ENCODE measurements at regions not wholly inside any gene's neighbourhood (a gene's known extent, or its start where the extent isn't known, plus 50 kb on each side); places are given as distances from the start of the nearest gene placed in this dataset.

DNA sequence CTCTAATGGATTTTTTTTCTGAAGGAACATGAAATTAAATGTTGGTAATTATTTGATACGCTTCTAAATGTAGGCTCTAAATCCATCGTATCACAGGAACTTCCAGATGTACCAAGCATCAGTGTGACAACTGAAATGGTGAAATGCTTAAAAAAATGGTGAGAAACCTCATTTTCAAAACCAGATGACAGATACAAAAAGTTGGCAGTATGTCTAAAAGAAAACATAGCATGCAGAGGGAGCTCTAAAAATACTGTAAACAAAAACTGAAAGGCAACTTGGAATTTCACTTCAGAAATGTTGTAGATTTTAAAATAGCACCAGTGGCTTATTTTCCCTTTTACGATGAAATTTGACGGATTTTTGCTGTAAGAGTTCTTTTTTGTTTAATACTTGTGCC, 1043.6 kb upstream of the WWC1 start:
- no peak overlapping the region for H2AFZ ChIP-seq (ENCODE audit: low read depth, low read length)
- H3K4me3 ChIP-seq (ENCODE audit: low read length), result no peak overlapping the region
- no peaks in the 10 kb centered on the region for H3K9me3 ChIP-seq (ENCODE audit: low read length)
- no peaks in the 10 kb centered on the region for H3K36me3 ChIP-seq (ENCODE audit: insufficient read depth, low read length)
- H3K4me1 ChIP-seq (ENCODE audit: insufficient read depth, low read length), result peaks cover 16% of the 10 kb centered on the region
- H3K27me3 ChIP-seq (ENCODE audit: insufficient read depth, low read length), result no peaks in the 10 kb centered on the region

- Histone ChIP-seq H3K4me1 (ENCODE audit: insufficient read depth, low read length) (peaks cover 12% of the 10 kb centered on the region), H2AFZ (ENCODE audit: low read depth, low read length) (no peak overlapping the region), H3K4me3 (ENCODE audit: low read length) (no peak overlapping the region), H3K9me3 (ENCODE audit: low read length) (no peaks in the 10 kb centered on the region), H3K36me3 (ENCODE audit: insufficient read depth, low read length) (no peaks in the 10 kb centered on the region), H3K27me3 (ENCODE audit: insufficient read depth, low read length) (no peaks in the 10 kb centered on the region)
These were observed 1043.2 kb upstream of the WWC1 start for GRCh38 chr5:167248257-167248656.

- H3K4me1 ChIP-seq (ENCODE audit: insufficient read depth, low read length), result peaks cover 25% of the 10 kb centered on the region
- no peaks in the 10 kb centered on the region for H3K27me3 ChIP-seq (ENCODE audit: insufficient read depth, low read length)
- H3K36me3 ChIP-seq (ENCODE audit: insufficient read depth, low read length), result no peaks in the 10 kb centered on the region
- H3K4me3 ChIP-seq (ENCODE audit: low read length), result no peak overlapping the region
- H2AFZ ChIP-seq (ENCODE audit: low read depth, low read length), result no peak overlapping the region
- H3K9me3 ChIP-seq (ENCODE audit: low read length), result no peaks in the 10 kb centered on the region
These were observed 1040.4 kb upstream of the WWC1 start for GRCh38 chr5:167250996-167251395.

DNA sequence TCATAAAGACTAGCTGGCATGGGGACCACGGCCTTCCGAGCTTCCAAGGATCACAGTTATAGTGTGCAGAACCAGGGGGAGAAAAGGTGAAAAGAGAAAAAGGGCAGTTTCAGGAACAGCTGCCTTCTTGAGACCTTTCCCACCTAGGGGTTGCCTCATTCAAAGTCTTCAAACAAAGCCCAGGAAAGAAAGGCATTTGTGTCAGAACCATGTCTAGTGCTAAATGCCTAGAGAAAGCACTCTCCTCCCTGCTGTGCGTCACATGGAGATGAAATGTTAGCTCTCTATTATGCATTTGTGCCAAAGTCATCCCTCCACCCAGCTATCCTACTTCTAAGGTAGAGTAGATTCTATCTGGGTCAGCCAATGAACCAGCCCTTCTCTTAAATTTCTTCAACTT, 1037.3 kb upstream of the WWC1 start:
- H2AFZ ChIP-seq (ENCODE audit: low read depth, low read length), result no peak overlapping the region
- no peaks in the 10 kb centered on the region for H3K36me3 ChIP-seq (ENCODE audit: insufficient read depth, low read length)
- no peaks in the 10 kb centered on the region for H3K9me3 ChIP-seq (ENCODE audit: low read length)
- H3K27me3 ChIP-seq (ENCODE audit: insufficient read depth, low read length), result no peaks in the 10 kb centered on the region
- H3K4me3 ChIP-seq (ENCODE audit: low read length), result no peak overlapping the region
- peaks cover 23% of the 10 kb centered on the region for H3K4me1 ChIP-seq (ENCODE audit: insufficient read depth, low read length)

DNA sequence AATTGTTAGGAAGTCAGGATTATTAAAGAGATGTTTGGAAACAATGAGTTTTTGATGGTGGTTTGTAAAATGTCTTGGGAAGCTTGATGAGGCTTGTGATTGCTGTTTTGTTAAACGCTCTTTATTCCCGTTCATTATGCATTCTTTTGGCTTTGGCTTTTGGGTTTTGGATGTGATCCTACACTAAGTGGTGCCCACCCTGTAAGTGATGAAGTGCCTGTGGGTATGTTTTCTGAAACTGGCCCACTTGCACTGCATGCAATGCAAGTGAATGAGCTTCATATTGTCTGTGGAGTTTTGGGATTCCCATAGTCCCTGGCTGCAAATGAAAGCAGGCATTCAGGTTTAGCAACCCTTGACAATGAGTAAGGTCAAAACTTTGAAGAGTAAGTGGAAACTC, 1035.5 kb upstream of the WWC1 start:
- H3K4me3 ChIP-seq (ENCODE audit: low read length), result no peak overlapping the region
- no peaks in the 10 kb centered on the region for H3K27me3 ChIP-seq (ENCODE audit: insufficient read depth, low read length)
- no peaks in the 10 kb centered on the region for H3K9me3 ChIP-seq (ENCODE audit: low read length)
- no peaks in the 10 kb centered on the region for H3K36me3 ChIP-seq (ENCODE audit: insufficient read depth, low read length)
- H2AFZ ChIP-seq (ENCODE audit: low read depth, low read length), result no peak overlapping the region
- peaks cover 23% of the 10 kb centered on the region for H3K4me1 ChIP-seq (ENCODE audit: insufficient read depth, low read length)

DNA sequence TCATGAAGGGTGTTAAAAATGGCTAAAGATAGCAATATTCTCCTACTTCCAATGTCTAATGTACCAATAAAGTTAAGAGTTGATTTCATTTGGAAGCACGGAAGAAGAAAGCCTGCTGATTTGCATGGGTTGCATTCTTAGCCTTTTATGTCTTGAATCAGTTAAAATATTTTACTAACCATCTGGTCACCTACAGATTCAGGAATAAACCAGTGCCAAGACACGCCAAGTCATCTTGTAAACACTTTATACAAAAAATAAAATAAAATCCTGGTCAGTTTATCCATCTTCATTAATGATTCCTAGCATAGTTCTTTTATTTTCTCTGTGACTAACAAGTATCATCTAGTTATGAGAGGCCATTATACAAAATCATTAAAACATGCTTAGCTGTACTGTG, 1031.6 kb upstream of the WWC1 start:
- no peaks in the 10 kb centered on the region for H3K9me3 ChIP-seq (ENCODE audit: low read length)
- H2AFZ ChIP-seq (ENCODE audit: low read depth, low read length), result no peak overlapping the region
- peaks cover 8% of the 10 kb centered on the region for H3K4me1 ChIP-seq (ENCODE audit: insufficient read depth, low read length)
- H3K27me3 ChIP-seq (ENCODE audit: insufficient read depth, low read length), result no peaks in the 10 kb centered on the region
- no peaks in the 10 kb centered on the region for H3K36me3 ChIP-seq (ENCODE audit: insufficient read depth, low read length)
- H3K4me3 ChIP-seq (ENCODE audit: low read length), result no peak overlapping the region

DNA sequence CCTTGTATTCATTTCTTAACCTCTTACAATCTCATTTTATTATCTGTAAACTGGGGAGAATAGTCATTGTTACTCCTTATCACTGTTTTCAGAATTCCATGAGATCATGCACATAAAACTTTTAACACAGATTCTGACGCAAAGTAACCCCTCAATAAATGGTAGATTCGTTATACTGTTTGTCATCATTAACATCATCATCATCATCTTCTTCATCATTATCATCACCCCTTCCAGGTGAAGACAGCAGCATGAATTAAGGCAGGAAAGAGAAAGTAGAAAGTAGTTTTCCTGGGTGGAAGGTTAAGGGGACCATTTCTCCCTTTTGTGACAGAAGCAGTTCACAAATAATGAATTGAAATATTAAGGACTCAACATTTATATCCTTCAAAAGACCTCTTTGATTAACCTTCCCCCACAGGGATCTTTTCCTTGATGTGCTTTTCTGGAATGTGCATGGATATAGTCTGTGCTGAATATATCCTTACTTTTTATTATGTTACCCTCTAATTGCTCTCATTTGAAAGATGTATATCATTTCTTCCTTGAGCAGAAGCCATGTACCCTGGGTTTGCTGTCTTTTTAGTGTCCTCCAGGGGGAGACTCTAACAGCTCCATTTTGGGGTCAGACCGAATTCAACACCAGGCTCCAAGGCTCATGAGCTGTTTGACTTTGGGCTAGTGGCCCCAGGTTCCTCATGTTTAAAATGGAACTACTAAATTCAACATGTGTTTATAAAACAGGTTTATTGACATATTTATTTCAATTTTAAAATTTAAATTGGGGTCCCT, 1029.9 kb upstream of the WWC1 start:
- Histone ChIP-seq H3K27me3 (ENCODE audit: insufficient read depth, low read length) (no peaks in the 10 kb centered on the region), H3K36me3 (ENCODE audit: insufficient read depth, low read length) (no peaks in the 10 kb centered on the region), H3K4me3 (ENCODE audit: low read length) (no peak overlapping the region), H3K4me1 (ENCODE audit: insufficient read depth, low read length) (peaks cover 4% of the 10 kb centered on the region), H3K9me3 (ENCODE audit: low read length) (no peaks in the 10 kb centered on the region), H2AFZ (ENCODE audit: low read depth, low read length) (no peak overlapping the region)

GRCh38 chr5:167263185-167263584, 1028.3 kb upstream of the WWC1 start:
- Histone ChIP-seq H3K36me3 (ENCODE audit: insufficient read depth, low read length) (no peaks in the 10 kb centered on the region), H3K4me1 (ENCODE audit: insufficient read depth, low read length) (peaks cover 21% of the 10 kb centered on the region), H2AFZ (ENCODE audit: low read depth, low read length) (no peak overlapping the region), H3K4me3 (ENCODE audit: low read length) (no peak overlapping the region), H3K9me3 (ENCODE audit: low read length) (no peaks in the 10 kb centered on the region), H3K27me3 (ENCODE audit: insufficient read depth, low read length) (no peaks in the 10 kb centered on the region)

DNA sequence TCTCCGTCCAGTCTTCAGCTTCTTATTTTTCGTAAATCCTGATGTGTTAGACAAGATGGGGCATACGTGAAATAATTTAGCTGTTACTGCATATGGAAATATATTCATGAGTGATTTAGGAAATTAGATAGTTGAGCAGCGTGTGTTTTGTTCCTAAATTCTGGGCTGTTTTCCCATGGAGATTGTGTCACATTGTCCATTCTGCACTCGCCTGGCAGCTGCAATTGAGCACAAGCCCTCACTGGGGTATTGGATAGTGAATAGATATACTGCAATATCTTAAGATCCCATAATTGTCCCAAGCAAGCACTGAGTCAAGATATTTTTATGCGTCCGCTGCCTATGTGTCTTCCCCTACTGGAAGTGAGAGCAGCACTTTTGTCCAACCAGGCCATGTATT, 1027.1 kb upstream of the WWC1 start:
- Histone ChIP-seq H3K4me3 (ENCODE audit: low read length) (no peak overlapping the region), H3K27me3 (ENCODE audit: insufficient read depth, low read length) (no peaks in the 10 kb centered on the region), H3K4me1 (ENCODE audit: insufficient read depth, low read length) (peaks cover 25% of the 10 kb centered on the region), H3K9me3 (ENCODE audit: low read length) (no peaks in the 10 kb centered on the region), H2AFZ (ENCODE audit: low read depth, low read length) (no peak overlapping the region), H3K36me3 (ENCODE audit: insufficient read depth, low read length) (no peaks in the 10 kb centered on the region)

DNA sequence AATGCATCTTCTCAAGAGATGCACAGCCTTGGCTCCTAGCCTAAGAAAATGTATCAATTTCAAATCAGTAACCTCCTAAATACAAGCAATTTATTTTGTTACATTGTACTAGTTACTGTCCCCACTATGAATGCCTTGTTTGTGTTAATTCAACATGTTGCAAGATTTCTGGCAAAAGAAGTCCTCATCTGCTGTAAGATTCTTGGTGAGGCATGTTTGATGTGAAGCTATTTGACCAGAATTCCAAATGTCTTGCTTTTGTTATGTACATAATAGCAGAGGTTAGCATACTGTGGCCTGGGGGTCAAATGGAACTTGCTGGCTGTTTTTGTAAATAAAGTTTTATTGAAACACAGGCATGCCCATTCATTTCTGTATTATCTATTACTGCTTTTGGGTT, 1023.1 kb upstream of the WWC1 start:
- no peaks in the 10 kb centered on the region for H3K27me3 ChIP-seq (ENCODE audit: insufficient read depth, low read length)
- H3K36me3 ChIP-seq (ENCODE audit: insufficient read depth, low read length), result no peaks in the 10 kb centered on the region
- no peaks in the 10 kb centered on the region for H3K9me3 ChIP-seq (ENCODE audit: low read length)
- no peak overlapping the region for H2AFZ ChIP-seq (ENCODE audit: low read depth, low read length)
- H3K4me1 ChIP-seq (ENCODE audit: insufficient read depth, low read length), result peaks cover 25% of the 10 kb centered on the region
- no peak overlapping the region for H3K4me3 ChIP-seq (ENCODE audit: low read length)

- H3K36me3 ChIP-seq (ENCODE audit: insufficient read depth, low read length), result no peaks in the 10 kb centered on the region
- H2AFZ ChIP-seq (ENCODE audit: low read depth, low read length), result no peak overlapping the region
- H3K27me3 ChIP-seq (ENCODE audit: insufficient read depth, low read length), result no peaks in the 10 kb centered on the region
- H3K9me3 ChIP-seq (ENCODE audit: low read length), result no peaks in the 10 kb centered on the region
- H3K4me1 ChIP-seq (ENCODE audit: insufficient read depth, low read length), result peaks cover 25% of the 10 kb centered on the region
- no peak overlapping the region for H3K4me3 ChIP-seq (ENCODE audit: low read length)
These were observed 1022.3 kb upstream of the WWC1 start for GRCh38 chr5:167269146-167269545.

DNA sequence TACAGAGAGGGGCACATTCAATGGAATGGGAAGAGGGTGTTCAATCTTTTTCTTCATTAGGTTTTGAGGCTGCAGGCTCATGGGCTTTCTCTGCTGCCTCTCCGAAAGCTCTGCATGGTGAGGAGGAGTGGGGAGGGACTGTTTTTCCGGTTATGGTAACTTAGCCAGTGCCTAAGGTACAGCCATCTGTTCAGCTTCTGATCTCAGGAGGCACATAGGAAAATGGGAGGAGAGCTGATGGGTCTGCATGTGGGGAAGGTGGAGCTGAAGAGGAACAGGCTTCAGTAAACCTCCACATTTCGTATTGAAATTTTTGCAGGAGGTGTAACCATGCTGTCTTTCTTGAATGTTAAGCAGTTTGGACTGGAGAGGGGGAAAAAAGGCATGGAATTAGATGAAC, 1020.4 kb upstream of the WWC1 start:
- Histone ChIP-seq H3K4me1 (ENCODE audit: insufficient read depth, low read length) (peaks cover 25% of the 10 kb centered on the region), H3K27me3 (ENCODE audit: insufficient read depth, low read length) (no peaks in the 10 kb centered on the region)

GRCh38 chr5:167271511-167271910, 1019.9 kb upstream of the WWC1 start:
- H2AFZ ChIP-seq (ENCODE audit: low read depth, low read length), result no peak overlapping the region
- peaks cover 22% of the 10 kb centered on the region for H3K4me1 ChIP-seq (ENCODE audit: insufficient read depth, low read length)
- no peaks in the 10 kb centered on the region for H3K36me3 ChIP-seq (ENCODE audit: insufficient read depth, low read length)
- no peaks in the 10 kb centered on the region for H3K27me3 ChIP-seq (ENCODE audit: insufficient read depth, low read length)
- no peaks in the 10 kb centered on the region for H3K9me3 ChIP-seq (ENCODE audit: low read length)
- H3K4me3 ChIP-seq (ENCODE audit: low read length), result no peak overlapping the region

More for the DNA sequence above, 1020.4 kb upstream of the WWC1 start:
- Histone ChIP-seq H3K9me3 (ENCODE audit: low read length) (no peaks in the 10 kb centered on the region), H2AFZ (ENCODE audit: low read depth, low read length) (no peak overlapping the region), H3K4me3 (ENCODE audit: low read length) (no peak overlapping the region), H3K36me3 (ENCODE audit: insufficient read depth, low read length) (no peaks in the 10 kb centered on the region)

- Histone ChIP-seq H3K4me3 (ENCODE audit: low read length) (no peak overlapping the region), H3K27me3 (ENCODE audit: insufficient read depth, low read length) (no peaks in the 10 kb centered on the region), H3K4me1 (ENCODE audit: insufficient read depth, low read length) (no peaks in the 10 kb centered on the region), H3K36me3 (ENCODE audit: insufficient read depth, low read length) (no peaks in the 10 kb centered on the region), H3K9me3 (ENCODE audit: low read length) (no peaks in the 10 kb centered on the region), H2AFZ (ENCODE audit: low read depth, low read length) (no peak overlapping the region)
These were observed 1011.3 kb upstream of the WWC1 start for GRCh38 chr5:167280111-167280510.

Data from neuron (in vitro differentiated cells).